CD1c-positive myeloid dendritic cell (primary cell): ENCODE measurements at regions not wholly inside any gene's neighbourhood (a gene's known extent, or its start where the extent isn't known, plus 50 kb on each side); places are given as distances from the start of the nearest gene placed in this dataset.
A peak's percentile ranks its signal among the peaks of the same experiment; 100 is the strongest.

Source experiments
- DNase-seq: peaks from one replicate; pipeline ENCODE4 v3.0.0-alpha.2; 2016; ENCODE audit errors: extremely low spot score

DNA sequence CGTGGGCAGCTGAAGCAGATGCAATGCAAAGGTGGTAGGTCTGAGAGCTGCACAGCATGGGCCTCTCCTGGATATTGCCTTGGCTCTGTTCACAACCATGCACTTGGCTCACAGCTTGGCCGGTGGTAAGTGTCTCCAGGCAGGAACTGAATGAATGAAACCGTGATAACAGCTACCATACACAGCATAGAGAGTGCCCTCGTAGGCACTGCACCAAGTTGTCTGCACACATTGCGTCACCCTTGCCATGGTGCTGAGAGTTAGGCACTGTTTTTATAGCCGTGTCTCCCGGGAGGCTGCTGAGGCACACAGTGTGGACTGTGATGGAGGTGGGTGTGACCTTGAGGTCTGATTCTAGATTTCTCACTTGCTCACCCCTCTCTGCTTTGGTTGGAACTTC lies 157.6 kb upstream of the VASH1 start:
- DNase-seq = no peak

DNA sequence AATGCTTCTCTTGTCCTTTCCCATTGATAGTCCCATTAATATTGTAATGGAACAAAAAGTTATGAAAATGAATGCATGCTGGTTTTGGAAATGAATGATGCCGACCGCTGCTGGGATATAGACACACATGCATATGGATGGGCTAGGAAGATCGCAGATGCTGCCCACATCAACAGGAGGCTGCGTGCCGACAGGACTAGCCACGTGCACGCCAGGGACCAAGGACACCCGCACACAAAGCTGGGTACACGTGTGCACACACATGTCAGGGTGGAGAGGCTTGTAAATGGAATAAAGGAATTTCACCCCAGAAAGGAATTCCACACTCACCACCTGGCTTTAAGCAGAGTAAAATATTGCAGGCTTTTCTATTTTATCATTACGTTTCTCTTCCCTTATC lies 153.8 kb upstream of the VASH1 start:
- DNase-seq = no peak

DNA sequence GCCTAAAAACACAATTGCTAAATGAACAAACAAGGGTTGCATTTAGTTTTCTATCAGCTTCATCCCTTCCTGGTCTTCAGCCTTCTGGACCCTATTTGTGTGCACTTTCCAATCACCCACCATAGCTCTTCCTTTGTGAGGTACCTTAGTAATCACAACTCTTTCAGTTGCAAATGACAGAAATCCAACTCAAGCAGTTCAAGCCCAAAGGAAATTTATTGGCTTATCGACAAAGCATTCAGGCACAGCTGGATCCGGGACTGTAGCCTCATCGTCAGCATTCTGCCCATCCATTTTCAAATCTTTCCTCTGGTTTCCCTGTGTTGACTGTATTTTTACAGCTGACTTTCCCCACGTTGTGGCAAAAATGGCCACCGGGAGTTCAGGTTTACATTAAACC lies 148.6 kb upstream of the VASH1 start:
- no peak for DNase-seq

DNA sequence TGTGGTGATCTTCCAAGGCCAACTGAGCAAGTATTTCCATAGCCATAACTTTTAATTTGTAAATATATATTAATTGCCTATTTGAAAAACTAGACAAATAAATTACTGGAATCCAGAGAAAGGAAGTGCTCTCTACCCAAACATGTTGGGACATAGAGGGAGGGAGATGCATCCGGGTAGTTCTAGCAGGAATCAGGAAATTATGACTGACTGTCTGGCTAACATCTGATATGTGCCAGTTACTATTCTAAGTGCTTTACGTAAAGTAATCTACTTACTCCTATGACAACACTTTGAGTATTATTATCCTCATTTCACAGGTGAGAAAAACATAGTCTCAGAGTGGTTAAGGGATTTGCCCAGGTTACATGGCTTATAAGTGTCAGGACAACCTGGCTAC lies 147.7 kb upstream of the VASH1 start:
- no peak for DNase-seq

DNA sequence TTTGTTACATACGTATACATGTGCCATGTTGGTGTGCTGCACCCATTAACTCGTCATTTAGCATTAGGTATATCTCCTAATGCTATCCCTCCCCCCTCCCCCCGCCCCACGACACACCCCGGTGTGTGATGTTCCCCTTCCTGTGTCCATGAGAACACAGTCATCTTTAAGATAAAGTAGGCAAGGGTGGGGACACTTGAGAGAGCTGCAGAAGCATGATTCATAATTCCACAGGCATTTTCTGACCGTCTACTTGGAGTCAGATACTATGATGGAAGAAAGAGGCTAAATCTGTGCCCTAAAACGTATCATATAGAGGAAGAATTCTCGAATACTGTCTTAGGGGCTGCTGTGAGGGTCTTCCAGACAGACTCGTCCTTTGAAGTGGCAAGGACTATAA lies 145.9 kb upstream of the VASH1 start:
- DNase-seq = no peak

DNA sequence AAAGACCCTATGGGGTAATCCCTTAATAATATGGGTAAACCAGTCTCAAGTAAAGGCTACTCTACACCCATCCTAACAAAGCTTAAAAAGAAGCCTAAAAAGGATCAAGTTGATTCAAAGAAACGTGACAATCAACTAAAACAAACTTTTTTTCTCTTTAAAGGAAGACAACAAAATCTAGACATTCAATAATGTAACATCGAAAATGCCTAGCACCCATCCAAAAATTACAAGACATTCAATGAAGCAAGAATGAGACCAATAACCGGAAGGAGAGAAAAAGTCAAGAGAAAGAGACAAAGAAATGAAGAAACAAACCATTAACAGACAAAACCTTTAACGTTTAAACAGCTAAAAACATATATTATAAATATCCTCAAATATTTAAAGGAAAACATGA lies 143.8 kb upstream of the VASH1 start:
- DNase-seq = no peak

DNA sequence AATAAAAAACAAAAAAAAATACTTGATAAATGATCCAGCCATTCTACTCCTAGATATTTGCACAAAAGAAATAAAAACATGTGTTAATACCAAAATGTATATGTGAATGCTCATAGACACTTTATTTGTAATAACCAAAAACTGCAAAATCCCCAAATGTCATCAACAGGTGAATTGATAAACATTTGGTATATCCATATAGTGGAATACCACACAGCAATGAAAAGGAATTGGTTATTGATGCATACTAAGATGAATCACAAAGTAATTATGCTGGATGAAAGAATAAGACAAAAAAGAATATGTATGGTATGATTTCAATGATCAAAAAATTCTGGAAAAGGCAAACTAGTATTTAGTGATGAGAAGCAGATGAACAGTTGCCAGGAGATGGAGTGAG lies 124.7 kb upstream of the VASH1 start:
- no peak for DNase-seq

DNA sequence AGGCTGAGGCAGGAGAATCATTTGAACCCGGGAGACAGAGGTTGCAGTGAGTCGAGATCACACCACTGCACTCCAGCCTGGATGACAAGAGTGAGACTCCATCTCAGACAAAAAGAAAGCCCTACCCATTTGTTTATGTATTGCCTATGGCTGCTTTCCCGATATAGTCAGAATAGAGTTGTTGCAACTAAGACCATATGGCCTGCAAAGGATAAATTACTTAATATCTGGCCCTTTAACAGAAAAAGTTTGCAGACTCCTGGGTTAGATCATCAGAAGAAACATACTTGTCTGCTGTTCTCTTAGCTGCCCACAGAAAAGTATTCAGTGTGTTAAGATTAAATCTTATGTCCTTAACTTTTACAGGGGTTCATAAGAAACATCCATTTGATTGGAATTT lies 122.4 kb upstream of the VASH1 start:
- no peak for DNase-seq

DNA sequence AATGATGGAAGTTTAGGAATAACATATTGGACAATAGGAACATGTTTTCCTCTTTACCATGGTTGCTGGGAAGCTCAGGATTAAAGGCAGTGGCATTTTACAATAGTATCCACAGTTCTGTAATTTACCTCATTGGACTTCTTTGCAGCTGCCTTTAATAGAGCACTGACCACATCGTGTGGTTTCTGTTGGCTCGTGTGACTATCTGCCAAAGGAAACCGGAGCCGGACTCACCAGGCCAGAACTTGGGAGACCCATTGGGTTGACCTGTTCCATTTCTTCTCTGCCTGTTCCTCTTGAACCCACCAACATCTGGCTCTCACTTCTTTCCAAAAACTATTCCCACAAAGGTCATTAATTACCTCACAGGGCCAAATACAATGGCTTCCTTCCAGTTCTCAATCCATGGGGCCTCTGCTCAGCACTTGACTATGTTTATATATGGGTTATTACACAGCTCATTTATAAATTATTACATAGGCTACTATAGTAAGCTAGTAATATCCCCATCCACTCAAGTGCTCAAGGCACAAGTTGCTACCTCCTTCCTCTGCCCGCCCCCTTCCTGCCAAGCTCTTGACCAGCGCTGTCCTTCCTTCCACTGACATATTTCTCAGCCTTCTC lies 121.5 kb upstream of the VASH1 start:
- DNase-seq = no peak

DNA sequence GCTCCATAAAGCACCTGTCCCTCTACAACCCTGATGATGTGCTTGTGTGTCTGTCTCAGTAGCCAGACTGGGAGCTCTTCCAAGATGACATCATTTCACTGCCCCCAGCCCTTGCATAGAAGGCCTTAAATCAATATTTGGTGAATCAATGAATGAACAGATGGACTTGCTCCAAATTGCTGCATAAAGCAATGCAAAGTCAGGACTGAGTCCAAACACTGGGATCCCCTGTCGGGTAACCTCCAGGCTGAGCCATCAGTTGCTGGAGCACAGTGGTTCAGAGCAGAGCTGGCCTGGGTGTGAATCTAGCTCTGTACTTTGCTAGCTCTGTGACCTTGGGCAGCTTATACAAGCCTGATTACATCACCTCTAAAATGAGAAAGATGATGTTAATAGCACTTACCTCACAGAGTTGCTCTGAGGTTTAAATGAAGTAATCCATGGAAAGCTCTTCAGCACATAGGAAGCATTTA lies 120.3 kb upstream of the VASH1 start:
- DNase-seq = no peak

DNA sequence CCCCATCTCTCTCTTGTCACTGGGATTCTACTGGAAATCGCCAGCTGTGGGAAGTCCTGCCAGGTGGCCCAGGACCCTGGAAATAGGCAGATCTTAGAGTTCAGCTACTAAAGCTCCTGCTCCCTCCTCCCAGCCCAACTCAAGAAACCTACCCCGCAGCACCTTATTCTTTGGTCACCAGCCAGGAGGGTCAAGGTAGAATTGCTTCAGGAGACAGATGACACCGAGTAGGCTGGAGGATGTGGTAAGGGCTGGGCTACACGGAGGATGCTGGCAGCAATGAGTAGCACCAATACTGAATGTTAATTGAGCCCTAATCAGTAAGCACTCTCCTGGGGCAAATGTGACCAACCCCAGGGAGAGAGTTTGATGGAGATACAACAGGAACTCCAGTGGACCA lies 119.7 kb upstream of the VASH1 start:
- no peak for DNase-seq

DNA sequence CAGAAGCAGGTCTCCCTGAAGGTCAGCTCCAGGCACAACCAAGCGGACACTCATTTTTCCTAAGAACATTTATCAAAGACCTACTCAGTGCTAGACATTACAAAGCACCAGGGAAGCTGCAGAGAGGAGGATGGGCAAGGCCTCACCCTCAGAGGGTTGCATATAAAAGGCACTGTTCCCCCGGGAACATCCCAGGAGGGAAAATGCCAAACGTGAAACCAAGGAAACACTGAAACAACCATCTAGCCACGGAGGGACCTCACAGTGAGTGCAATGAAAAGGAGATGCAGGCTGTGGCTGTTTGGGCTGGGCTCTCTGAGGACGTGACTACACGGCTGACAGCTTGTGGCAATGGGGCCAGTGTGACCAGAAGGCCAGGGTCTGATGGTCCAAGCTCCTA lies 117.4 kb upstream of the VASH1 start:
- no peak for DNase-seq

DNA sequence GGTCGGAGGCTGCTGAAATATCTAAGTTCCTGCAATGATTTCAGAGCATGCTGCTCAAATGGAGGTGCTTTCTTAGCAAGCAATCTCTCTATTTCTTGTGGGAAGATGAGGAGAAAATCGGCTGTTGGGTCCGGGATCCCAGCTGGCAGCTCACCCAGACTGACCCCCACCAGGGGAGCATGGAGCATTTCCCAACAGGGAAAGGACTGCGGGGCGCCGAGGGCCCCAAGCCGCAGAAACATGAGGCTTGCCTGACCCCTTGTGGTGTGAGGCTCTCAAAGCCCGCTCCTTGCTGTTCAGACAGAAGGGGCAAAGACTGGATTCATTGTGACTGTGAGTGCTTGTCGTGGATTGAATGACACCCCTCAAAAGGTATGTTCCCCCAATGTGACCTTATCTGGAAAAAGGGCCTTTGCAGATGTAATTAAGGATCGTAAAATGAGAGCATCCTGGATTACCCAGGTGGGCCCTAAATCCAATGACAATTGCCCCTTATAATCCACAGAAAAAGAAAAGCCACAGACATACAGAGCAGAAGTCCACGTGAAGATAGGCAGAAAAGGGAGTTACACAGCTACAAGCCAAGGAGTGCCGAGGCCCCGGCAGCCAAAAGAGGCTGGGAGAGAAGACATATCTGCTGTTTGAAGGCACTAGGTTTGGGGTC lies 116.3 kb upstream of the VASH1 start:
- peak; percentile 10 for DNase-seq

DNA sequence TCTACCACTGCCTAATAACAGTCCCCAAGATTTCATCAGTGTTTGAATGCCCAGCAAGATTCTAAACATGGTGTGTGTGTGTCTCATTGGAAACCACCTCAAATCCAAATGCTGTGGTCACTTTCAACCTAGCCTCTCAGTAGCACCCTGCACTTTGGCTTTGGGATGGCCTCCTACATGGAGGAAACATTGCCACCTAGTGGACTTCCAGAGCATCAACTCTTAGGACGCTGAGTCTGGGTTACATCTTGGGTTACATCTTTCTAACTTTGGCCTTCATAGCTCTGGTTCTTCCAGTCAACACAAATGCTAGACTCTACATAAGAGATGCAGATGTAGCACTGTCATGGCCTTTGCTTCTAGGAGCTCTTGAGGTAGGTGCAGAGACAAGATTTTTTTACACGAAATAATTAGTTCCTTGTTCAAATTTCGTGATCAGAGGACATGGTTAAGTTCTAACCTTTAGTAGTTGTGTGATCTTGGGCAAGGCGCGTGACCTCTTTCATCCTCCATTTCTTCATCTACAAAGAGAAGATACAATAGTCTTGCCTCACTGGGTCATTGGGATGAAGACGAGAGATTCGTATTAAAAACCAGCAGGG lies 113.5 kb upstream of the VASH1 start:
- peak; percentile 47 for DNase-seq

DNA sequence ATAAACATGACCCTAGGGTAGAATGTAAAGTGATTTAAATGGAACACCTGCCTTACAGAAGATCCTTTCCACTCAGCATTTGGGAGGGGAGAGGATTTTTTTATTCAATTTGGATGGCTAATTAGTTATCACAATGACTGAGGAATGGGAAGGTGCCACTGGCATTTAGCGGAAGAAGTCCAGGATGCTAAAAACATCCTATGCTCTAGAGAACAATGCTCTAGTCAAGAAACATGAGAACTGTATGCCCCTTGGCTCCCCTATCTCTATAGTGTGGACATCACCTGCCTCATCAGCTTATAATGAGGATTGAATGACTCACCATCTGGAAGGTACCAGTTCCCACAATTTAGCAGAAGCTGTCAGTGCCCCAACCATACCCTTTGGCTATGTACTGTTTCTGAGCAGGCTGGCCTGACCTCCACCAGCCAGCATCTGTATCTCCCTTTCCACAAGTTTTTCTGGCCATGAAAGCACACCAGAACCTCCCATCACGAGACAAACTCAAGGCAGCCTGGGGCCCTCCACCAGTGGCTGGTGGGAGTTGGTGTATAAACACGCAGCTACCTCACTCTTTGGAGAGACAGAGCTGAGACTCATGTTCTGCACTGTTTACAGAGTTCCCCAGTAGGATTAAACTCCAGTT lies 109.7 kb upstream of the VASH1 start:
- no peak for DNase-seq

DNA sequence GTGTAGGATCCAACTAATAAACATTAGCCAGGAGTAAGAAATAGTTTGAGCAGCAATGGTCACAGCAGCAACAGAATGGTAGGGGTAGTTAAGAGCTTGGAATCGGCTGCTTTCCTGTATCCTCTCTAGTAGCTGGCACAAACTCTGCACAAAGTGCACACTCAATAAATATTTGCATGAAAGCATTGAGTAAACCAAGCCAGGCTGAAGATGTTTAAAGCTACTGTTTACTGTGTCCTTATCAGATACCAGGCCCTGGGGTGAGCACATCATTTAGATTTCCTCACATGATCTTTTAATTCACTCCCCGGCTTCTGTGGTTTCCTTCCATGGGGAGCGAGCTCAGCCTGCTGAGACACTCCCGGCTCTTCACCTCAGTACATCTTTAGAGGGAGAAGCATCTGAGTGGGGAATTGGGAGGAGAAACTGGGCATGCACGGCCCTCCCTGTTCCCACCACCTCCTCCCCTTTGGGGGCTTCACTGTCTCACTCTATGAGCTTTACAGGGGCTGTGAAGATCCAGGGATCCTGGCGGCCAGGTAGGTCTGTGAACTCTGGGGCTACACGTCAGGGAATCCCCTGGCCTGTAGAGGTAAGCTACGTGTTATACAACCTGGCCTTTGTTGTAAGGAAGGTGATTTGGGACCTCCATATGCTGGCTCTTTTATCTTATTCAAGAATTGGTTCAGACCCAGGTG lies 107.2 kb upstream of the VASH1 start:
- DNase-seq = no peak

DNA sequence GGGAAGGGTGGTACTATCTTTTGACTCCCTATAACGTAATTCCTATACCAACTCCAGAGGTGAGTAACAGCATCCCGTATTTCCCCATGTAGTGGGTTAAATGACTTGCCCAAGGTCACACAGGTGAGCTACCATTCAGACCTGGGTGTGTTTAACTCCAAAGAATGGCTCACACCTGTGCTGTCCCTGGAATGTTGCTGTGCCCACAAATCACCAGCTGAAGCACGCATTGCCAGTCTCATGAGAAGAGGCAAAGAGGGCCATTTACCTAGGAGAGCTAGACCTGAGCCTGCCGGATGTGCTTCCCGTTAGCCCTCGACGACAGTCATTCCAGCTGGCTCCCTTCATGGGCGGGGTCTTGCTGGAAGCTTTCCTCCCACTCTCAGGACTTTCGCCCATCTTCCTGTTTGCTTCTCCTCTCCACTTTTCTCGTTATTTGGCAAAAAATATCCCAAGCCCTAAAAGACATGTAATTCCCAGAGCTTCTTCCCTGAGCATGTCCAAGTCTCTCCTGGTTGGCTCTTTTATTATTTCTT lies 106.6 kb upstream of the VASH1 start:
- DNase-seq = no peak

DNA sequence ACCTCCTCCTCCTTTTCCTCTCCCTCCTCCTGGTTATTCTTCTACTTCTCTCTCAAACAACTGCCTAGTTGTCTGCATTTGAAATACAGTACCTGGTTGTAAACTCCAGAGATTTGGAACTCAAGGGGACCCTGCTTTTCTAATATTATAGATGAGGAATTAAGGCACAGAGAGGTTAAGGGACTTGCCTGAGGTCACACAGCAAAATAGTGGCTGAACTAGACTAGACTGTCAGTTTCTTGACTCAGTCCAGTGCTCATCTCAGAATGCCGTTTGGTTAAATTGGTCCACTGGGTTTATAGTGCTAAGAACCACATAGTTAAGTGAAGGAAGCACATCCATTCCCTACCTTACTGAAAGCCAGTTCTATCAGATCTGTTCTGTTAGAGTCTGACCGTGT lies 105.9 kb upstream of the VASH1 start:
- no peak for DNase-seq

DNA sequence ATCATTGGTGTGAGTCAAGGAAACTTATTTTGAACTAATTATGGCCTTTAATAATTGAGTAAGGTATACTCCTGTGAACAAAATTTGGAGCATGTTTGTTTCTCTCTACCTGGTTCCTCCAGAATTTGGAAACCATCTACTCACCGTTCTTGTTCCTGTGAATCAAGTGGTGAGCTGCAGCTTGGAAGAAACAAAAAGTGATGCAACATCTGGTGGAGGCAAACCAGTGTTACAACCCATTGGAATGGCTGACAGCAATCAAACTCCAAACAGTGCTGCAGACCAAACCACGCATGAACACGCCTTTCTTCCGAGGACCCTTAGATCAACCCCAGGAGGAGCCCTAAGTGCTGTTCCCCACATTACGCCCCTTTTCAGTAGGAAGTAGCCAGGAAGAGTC lies 104.7 kb upstream of the VASH1 start:
- DNase-seq = no peak

DNA sequence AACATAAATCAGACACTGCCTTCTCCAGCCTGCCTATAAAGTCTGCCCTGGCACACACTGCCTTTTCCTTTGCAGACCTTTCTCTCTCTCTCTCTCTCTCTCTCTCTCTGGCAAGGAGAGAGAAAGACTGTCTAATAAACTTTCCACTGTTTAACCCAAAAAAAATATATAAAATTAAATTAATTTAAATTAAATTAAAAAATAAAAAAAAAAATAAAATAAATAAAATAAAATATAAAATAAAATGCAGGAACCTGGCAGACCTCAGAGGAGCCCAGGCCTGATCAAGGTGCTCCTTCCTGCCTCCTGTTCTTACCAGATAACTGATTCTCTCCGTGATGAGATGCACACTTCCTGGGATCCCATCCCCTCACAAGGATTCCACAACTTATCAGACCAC lies 103.9 kb upstream of the VASH1 start:
- DNase-seq = no peak

DNA sequence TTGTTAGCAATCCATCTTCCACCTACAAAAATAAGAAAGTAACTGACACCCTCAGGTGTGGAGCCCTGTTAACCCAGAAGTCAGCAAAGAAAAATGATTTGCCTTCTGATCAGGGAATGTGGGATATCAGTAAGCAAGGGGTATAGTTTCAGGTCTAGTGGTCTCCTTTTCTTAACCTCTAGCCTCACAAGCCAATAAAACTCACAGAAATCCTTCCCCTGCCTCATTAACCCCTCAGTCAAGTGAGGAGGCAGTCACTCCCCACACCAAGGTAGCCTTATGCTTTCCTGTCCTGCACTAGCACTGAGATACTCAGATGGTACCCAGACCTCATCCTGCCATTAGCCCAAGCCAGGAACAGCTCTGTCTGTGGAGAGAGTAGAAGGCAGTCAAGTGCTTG lies 103.4 kb upstream of the VASH1 start:
- no peak for DNase-seq

DNA sequence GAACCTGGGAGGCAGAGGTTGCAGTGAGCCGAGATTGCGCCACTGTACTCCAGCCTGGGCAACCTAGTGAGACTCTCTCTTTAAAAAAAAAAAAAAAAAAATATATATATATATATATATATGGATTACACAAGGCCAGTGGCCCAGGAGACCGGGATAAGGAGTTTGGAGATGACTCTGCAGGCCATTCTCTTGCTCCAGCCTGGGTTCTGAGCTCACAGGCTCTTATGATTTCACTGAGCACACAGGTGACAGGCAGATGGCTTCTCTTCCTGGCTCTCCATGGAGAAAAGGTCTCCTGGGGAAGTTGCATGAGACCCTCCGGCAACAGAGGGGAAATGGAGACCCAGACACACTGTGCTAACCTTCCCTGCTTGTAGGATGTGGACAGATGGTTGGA lies 98.7 kb upstream of the VASH1 start:
- no peak for DNase-seq
